ENCODE measurements at regions not wholly inside any gene's neighbourhood (a gene's known extent, or its start where the extent isn't known, plus 50 kb on each side); places are given as distances from the start of the nearest gene placed in this dataset.

GRCh38 chr2:9760902-9761228 lies 82.4 kb upstream of the TAF1B start:
- no peak for TF ChIP-seq TARDBP (IDR thresholded peaks at IDR 0.05)
- no peak for TF ChIP-seq ELF4 (IDR thresholded peaks at IDR 0.05)

Measured in HEK293T (cell line).